Neural cell (in vitro differentiated cells): ENCODE measurements at regions not wholly inside any gene's neighbourhood (a gene's known extent, or its start where the extent isn't known, plus 50 kb on each side); places are given as distances from the start of the nearest gene placed in this dataset.

ENCODE experiments used
- H2AFZ ChIP-seq: fragments of 200-600, 300-800 bp; sonication (generic), shearing (Covaris generic); 2 replicates; pipeline ENCODE4 v1.6.0; 2014; ENCODE audit warnings: low read depth, mild to moderate bottlenecking, antibody characterized with exemption, low read length, moderate library complexity
- H3F3A ChIP-seq: fragments of 200-600 bp; shearing (Covaris generic); 2 replicates; pipeline ENCODE4 v1.6.1; 2016; ENCODE audit warnings: mild to moderate bottlenecking, moderate library complexity, mixed read lengths, antibody characterized with exemption, low read length; ENCODE audit not compliant: insufficient read depth, poor library complexity, severe bottlenecking
- H3K27ac ChIP-seq: fragments of 200-600, 300-800 bp; sonication (generic), shearing (Covaris generic); 2 replicates; pipeline ENCODE4 v1.5.1; 2014; ENCODE audit warnings: mild to moderate bottlenecking, low read length, moderate library complexity
- H3K27me3 ChIP-seq: fragments of 300-800, 200-600 bp; sonication (generic), shearing (Covaris generic); 2 replicates; pipeline ENCODE4 v1.6.0; 2014; ENCODE audit warnings: mild to moderate bottlenecking, low read depth, low read length, moderate library complexity; ENCODE audit not compliant: insufficient read depth
- H3K36me3 ChIP-seq: fragments of 300-800, 200-600 bp; sonication (generic), shearing (Covaris generic); 2 replicates; pipeline ENCODE4 v1.5.1; 2014; ENCODE audit warnings: mild to moderate bottlenecking, antibody characterized with exemption, low read length, moderate library complexity; ENCODE audit not compliant: insufficient read depth
- H3K4me2 ChIP-seq: fragments of 300-800, 200-600 bp; sonication (generic), shearing (Covaris generic); 2 replicates; pipeline ENCODE4 v1.6.0; 2014; ENCODE audit warnings: mild to moderate bottlenecking, low read length
- H3K4me3 ChIP-seq: fragments of 300-800, 200-600 bp; sonication (generic), shearing (Covaris generic); 2 replicates; pipeline ENCODE4 v1.5.1; 2014; ENCODE audit warnings: mild to moderate bottlenecking, low read length, moderate library complexity
- H3K79me2 ChIP-seq: fragments of 200-600 bp; shearing (Covaris generic); replicated peaks from 2 replicates; pipeline ENCODE4 v1.6.0; 2014; ENCODE audit warnings: mild to moderate bottlenecking, low read length, moderate library complexity; ENCODE audit not compliant: insufficient read depth
- H3K9ac ChIP-seq: fragments of 300-800, 200-600 bp; sonication (generic), shearing (Covaris generic); 2 replicates; pipeline ENCODE4 v1.6.1; 2016; ENCODE audit warnings: mild to moderate bottlenecking, low read length, mixed read lengths
- H3K9me2 ChIP-seq: fragments of 200-600 bp; shearing (Covaris generic); 2 replicates; pipeline ENCODE4 v1.6.1; 2016; ENCODE audit warnings: mild to moderate bottlenecking, low read length, mixed read lengths; ENCODE audit not compliant: insufficient read depth
- H3K9me3 ChIP-seq: fragments of 200-600, 300-800 bp; sonication (generic), shearing (Covaris generic); 2 replicates; pipeline ENCODE4 v1.6.1; 2016; ENCODE audit warnings: mild to moderate bottlenecking, mixed run types, low read length, moderate library complexity, mixed read lengths
- H4K20me1 ChIP-seq: fragments of 200-600 bp; shearing (Covaris generic); 2 replicates; pipeline ENCODE4 v1.6.1; 2016; ENCODE audit warnings: mild to moderate bottlenecking, mixed run types; ENCODE audit not compliant: insufficient read depth
- CTCF ChIP-seq: fragments of 450-650 bp; IDR thresholded peaks from 2 replicates; pipeline ENCODE4 v1.5.1; 2014; ENCODE audit warnings: antibody characterized with exemption, mild to moderate bottlenecking, moderate library complexity; ENCODE audit not compliant: poor library complexity, severe bottlenecking
- EP300 ChIP-seq: fragments of 450-650 bp; conservative IDR thresholded peaks from 2 replicates; pipeline ENCODE4 v1.6.1; 2014; ENCODE audit warnings: antibody characterized with exemption, mild to moderate bottlenecking, moderate library complexity; ENCODE audit not compliant: poor library complexity, severe bottlenecking
- EZH2 ChIP-seq: fragments of 200-600, 300-800 bp; shearing (Covaris generic), sonication (generic); IDR thresholded peaks from 2 replicates; pipeline ENCODE4 v1.6.1; 2014; ENCODE audit warnings: antibody characterized with exemption, low read length, borderline replicate concordance, mild to moderate bottlenecking; ENCODE audit not compliant: insufficient read depth, poor library complexity, severe bottlenecking
- MXI1 ChIP-seq: fragments of 450-650 bp; conservative IDR thresholded peaks from 2 replicates; pipeline ENCODE4 v1.6.1; 2014; ENCODE audit warnings: antibody characterized with exemption, mild to moderate bottlenecking; ENCODE audit not compliant: poor library complexity, severe bottlenecking
- POLR2AphosphoS5 ChIP-seq: IDR thresholded peaks from 2 replicates; pipeline ENCODE4 v1.6.1; 2012
- RAD21 ChIP-seq: fragments of 450-650 bp; conservative IDR thresholded peaks from 2 replicates; pipeline ENCODE4 v1.6.1; 2014; ENCODE audit warnings: antibody characterized with exemption, mild to moderate bottlenecking, moderate library complexity
- REST ChIP-seq: IDR thresholded peaks from 2 replicates; pipeline ENCODE4 v1.6.1; 2012; ENCODE audit warnings: borderline replicate concordance
- SMC3 ChIP-seq: fragments of 450-650 bp; conservative IDR thresholded peaks from 2 replicates; pipeline ENCODE4 v1.6.1; 2014; ENCODE audit warnings: antibody characterized with exemption, mild to moderate bottlenecking, moderate library complexity; ENCODE audit not compliant: poor library complexity
- TAF1 ChIP-seq: IDR thresholded peaks from 2 replicates; pipeline ENCODE4 v1.6.1; 2012; ENCODE audit warnings: low read depth

GRCh38 chr2:155020246-155020645, 321.8 kb downstream of the KCNJ3 start:
- Histone ChIP-seq H3K4me3 (no peak overlapping the region), H3K9me3 (no peaks in the 10 kb centered on the region), H3K9me2 (no peaks in the 10 kb centered on the region), H3F3A (peaks cover 8% of the 10 kb centered on the region), H3K27ac (no peak overlapping the region), H3K79me2 (no peaks in the 10 kb centered on the region), H3K4me2 (no peak overlapping the region), H2AFZ (no peak overlapping the region), H3K27me3 (no peaks in the 10 kb centered on the region), H3K9ac (no peak overlapping the region), H4K20me1 (no peaks in the 10 kb centered on the region), H3K36me3 (no peaks in the 10 kb centered on the region)
- TF ChIP-seq SMC3, result no peak
- no peak for TF ChIP-seq POLR2AphosphoS5
- TF ChIP-seq MXI1, result no peak
- no peak for TF ChIP-seq TAF1
- TF ChIP-seq REST, result no peak
- TF ChIP-seq EP300, result no peak
- no peak for TF ChIP-seq CTCF
- no peak for TF ChIP-seq RAD21
- no peak for TF ChIP-seq EZH2

- H3K36me3 ChIP-seq, result no peaks in the 10 kb centered on the region
- no peak overlapping the region for H3K4me3 ChIP-seq
- H3K79me2 ChIP-seq, result no peaks in the 10 kb centered on the region
- H3K27me3 ChIP-seq, result no peaks in the 10 kb centered on the region
- H3K9ac ChIP-seq, result no peak overlapping the region
- no peak overlapping the region for H3K27ac ChIP-seq
- H3F3A ChIP-seq, result no peaks in the 10 kb centered on the region
- H3K9me3 ChIP-seq, result no peaks in the 10 kb centered on the region
- TF ChIP-seq MXI1, result no peak
- TF ChIP-seq CTCF, result no peak
- no peak for TF ChIP-seq TAF1
- no peak for TF ChIP-seq POLR2AphosphoS5
- no peak for TF ChIP-seq EZH2
- no peak for TF ChIP-seq EP300
- TF ChIP-seq RAD21, result no peak
- no peak for TF ChIP-seq SMC3
- no peak for TF ChIP-seq REST
- H3K9me2 ChIP-seq, result no peaks in the 10 kb centered on the region
- no peak overlapping the region for H3K4me2 ChIP-seq
- no peak overlapping the region for H2AFZ ChIP-seq
- no peaks in the 10 kb centered on the region for H4K20me1 ChIP-seq
Observed at GRCh38 chr2:155010925-155011324, 312.4 kb downstream of the KCNJ3 start.
